Liver (tissue), 8 donors: ENCODE measurements at regions not wholly inside any gene's neighbourhood (a gene's known extent, or its start where the extent isn't known, plus 50 kb on each side); places are given as distances from the start of the nearest gene placed in this dataset.

Experiments
- DNase-seq: peaks from one replicate; pipeline ENCODE4 v3.0.0-alpha.2; 2017; ENCODE audit warnings: low spot score
- H3K27ac ChIP-seq, 2 donors: one replicate each; pipeline ENCODE4 v1.7.0; 2013; ENCODE audit warnings: inconsistent platforms in 2 of 2, low read length in 2 of 2, control low read depth in 1 of 2, low read depth in 1 of 2, mild to moderate bottlenecking in 1 of 2
- H3K27me3 ChIP-seq, 4 donors: one replicate each; pipeline versions ENCODE4 v1.6.1 to v1.7.0; 2013; ENCODE audit warnings: low read length in 3 of 4, inconsistent platforms in 1 of 4, mild to moderate bottlenecking in 1 of 4, moderate library complexity in 1 of 4; ENCODE audit not compliant: control insufficient read depth in 4 of 4, insufficient read depth in 4 of 4
- H3K36me3 ChIP-seq, 4 donors: one replicate each; pipeline versions ENCODE4 v1.6.1 to v1.7.0; 2013; ENCODE audit warnings: low read length in 3 of 4, mild to moderate bottlenecking in 3 of 4, low read depth in 1 of 4, moderate library complexity in 1 of 4; ENCODE audit not compliant: control insufficient read depth in 4 of 4, insufficient read depth in 3 of 4
- H3K4me1 ChIP-seq, 4 donors: one replicate each; pipeline versions ENCODE4 v1.6.1 to v1.7.0; 2013; ENCODE audit warnings: low read length in 3 of 4, mild to moderate bottlenecking in 3 of 4, moderate library complexity in 1 of 4; ENCODE audit not compliant: control insufficient read depth in 4 of 4, insufficient read depth in 4 of 4
- H3K4me3 ChIP-seq, 3 donors: one replicate each; pipeline versions ENCODE4 v1.6.1 to v1.7.0; 2013; ENCODE audit warnings: low read length in 3 of 3, control low read depth in 1 of 3, low read depth in 1 of 3, mild to moderate bottlenecking in 1 of 3
- H3K9ac ChIP-seq, 2 donors: one replicate each; pipeline ENCODE4 v1.7.0; 2013; ENCODE audit warnings: low read length in 2 of 2, mild to moderate bottlenecking in 2 of 2, moderate library complexity in 2 of 2, control low read depth in 1 of 2, low read depth in 1 of 2
- H3K9me3 ChIP-seq, 4 donors: one replicate each; pipeline versions ENCODE4 v1.6.1 to v1.7.0; 2013; ENCODE audit warnings: low read length in 3 of 4; ENCODE audit not compliant: control insufficient read depth in 4 of 4
- ATF3 ChIP-seq: IDR thresholded peaks from 2 replicates; pipeline ENCODE4 v1.6.1; 2016; ENCODE audit warnings: antibody characterized with exemption
- EGR1 ChIP-seq, 2 donors: IDR thresholded peaks; 2 replicates each; pipeline ENCODE4 v1.6.1; 2016 to 2018; ENCODE audit warnings: antibody characterized with exemption in 2 of 2, low read depth in 2 of 2
- FOXA1 ChIP-seq: IDR thresholded peaks from 2 replicates; pipeline ENCODE4 v1.6.1; 2016; ENCODE audit warnings: antibody characterized with exemption
- FOXA2 ChIP-seq: IDR thresholded peaks from 2 replicates; pipeline ENCODE4 v1.6.1; 2016; ENCODE audit warnings: antibody characterized with exemption
- GABPA ChIP-seq, 2 donors: IDR thresholded peaks in 1 of 2; conservative IDR thresholded peaks in 1 of 2; 2 replicates each; pipeline ENCODE4 v1.6.1; 2016; ENCODE audit warnings: antibody characterized with exemption in 2 of 2, mild to moderate bottlenecking in 1 of 2, moderate library complexity in 1 of 2
- HNF4A ChIP-seq, 2 donors: conservative IDR thresholded peaks; 2 replicates each; pipeline ENCODE4 v1.6.1; 2016; ENCODE audit warnings: antibody characterized with exemption in 2 of 2, mild to moderate bottlenecking in 2 of 2
- JUND ChIP-seq, 2 donors: IDR thresholded peaks; 2 replicates each; pipeline ENCODE4 v1.6.1; 2016; ENCODE audit warnings: antibody characterized with exemption in 2 of 2
- NR2F2 ChIP-seq: IDR thresholded peaks from 2 replicates; pipeline ENCODE4 v1.6.1; 2016; ENCODE audit warnings: antibody characterized with exemption
- RAD21 ChIP-seq, 2 donors: IDR thresholded peaks; 2 replicates each; pipeline ENCODE4 v1.6.1; 2016; ENCODE audit warnings: antibody characterized with exemption in 2 of 2, mild to moderate bottlenecking in 2 of 2
- REST ChIP-seq: IDR thresholded peaks from 2 replicates; pipeline ENCODE4 v1.6.1; 2016; ENCODE audit warnings: antibody characterized with exemption, mild to moderate bottlenecking
- RXRA ChIP-seq, 2 donors: IDR thresholded peaks; 2 replicates each; pipeline ENCODE4 v1.6.1; 2017 to 2018; ENCODE audit warnings: antibody characterized with exemption in 2 of 2, mild to moderate bottlenecking in 1 of 2
- SP1 ChIP-seq: IDR thresholded peaks from 2 replicates; pipeline ENCODE4 v1.6.1; 2018; ENCODE audit warnings: antibody characterized with exemption, mild to moderate bottlenecking
- TAF1 ChIP-seq: conservative IDR thresholded peaks from 2 replicates; pipeline ENCODE4 v1.6.1; 2016; ENCODE audit warnings: antibody characterized with exemption, mild to moderate bottlenecking
- YY1 ChIP-seq: IDR thresholded peaks from 2 replicates; pipeline ENCODE4 v1.6.1; 2016; ENCODE audit warnings: antibody characterized with exemption, mild to moderate bottlenecking
- WGBS: extraction: QIAGEN DNeasy Blood & Tissue Kit; methylation state at CpG from one replicate; pipeline ENCODE4 v1.1.7; 2013; 5-methylcytosine and 5-hydroxymethylcytosine counted together
- TF ChIP-seq, protein P1 (sequence below): fragments of 150-350 bp; IDR thresholded peaks from 2 replicates; pipeline ENCODE4 v1.5.1; 2017; ENCODE audit warnings: improper control_type of control experiment, low read depth, low read length; ENCODE audit not compliant: missing input control
- TF ChIP-seq, protein P2 (sequence below): IDR thresholded peaks from 2 replicates; pipeline ENCODE4 v1.6.1; 2016; ENCODE audit warnings: antibody characterized with exemption
- TF ChIP-seq, protein P3 (sequence below): IDR thresholded peaks from 2 replicates; pipeline ENCODE4 v1.6.1; 2016; ENCODE audit warnings: antibody characterized with exemption
- donor health status: healthy.
- donor health status: healthy.
- donor health status: healthy.
- donor health status: healthy.
- donor health status: healthy.

- TF ChIP-seq ATF3 (no peak), RAD21 (IDR thresholded peaks at IDR 0.05) (no peak)
- TF ChIP-seq, protein P1, sequence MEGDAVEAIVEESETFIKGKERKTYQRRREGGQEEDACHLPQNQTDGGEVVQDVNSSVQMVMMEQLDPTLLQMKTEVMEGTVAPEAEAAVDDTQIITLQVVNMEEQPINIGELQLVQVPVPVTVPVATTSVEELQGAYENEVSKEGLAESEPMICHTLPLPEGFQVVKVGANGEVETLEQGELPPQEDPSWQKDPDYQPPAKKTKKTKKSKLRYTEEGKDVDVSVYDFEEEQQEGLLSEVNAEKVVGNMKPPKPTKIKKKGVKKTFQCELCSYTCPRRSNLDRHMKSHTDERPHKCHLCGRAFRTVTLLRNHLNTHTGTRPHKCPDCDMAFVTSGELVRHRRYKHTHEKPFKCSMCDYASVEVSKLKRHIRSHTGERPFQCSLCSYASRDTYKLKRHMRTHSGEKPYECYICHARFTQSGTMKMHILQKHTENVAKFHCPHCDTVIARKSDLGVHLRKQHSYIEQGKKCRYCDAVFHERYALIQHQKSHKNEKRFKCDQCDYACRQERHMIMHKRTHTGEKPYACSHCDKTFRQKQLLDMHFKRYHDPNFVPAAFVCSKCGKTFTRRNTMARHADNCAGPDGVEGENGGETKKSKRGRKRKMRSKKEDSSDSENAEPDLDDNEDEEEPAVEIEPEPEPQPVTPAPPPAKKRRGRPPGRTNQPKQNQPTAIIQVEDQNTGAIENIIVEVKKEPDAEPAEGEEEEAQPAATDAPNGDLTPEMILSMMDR: no peak
- TF ChIP-seq, protein P2, sequence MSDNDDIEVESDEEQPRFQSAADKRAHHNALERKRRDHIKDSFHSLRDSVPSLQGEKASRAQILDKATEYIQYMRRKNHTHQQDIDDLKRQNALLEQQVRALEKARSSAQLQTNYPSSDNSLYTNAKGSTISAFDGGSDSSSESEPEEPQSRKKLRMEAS: no peak
These were observed 191.9 kb upstream of the DUSP10 start (continued) for GRCh38 chr1:221933814-221934213.

- DNase-seq: no peak
- no peak overlapping the region for H3K4me3 ChIP-seq
- no peak overlapping the region for H3K27ac ChIP-seq
- no peaks in the 10 kb centered on the region for H3K9me3 ChIP-seq
- H3K9ac ChIP-seq: no peak overlapping the region
- H3K27me3 ChIP-seq: no peaks in the 10 kb centered on the region
- H3K4me1 ChIP-seq: no peaks in the 10 kb centered on the region
- H3K36me3 ChIP-seq: no peaks in the 10 kb centered on the region
- TF ChIP-seq HNF4A (conservative IDR thresholded peaks at IDR 0.05) (no peak), ATF3 (no peak), YY1 (no peak), RXRA (IDR thresholded peaks at IDR 0.05) (no peak), EGR1 (IDR thresholded peaks at IDR 0.05; ENCODE audit: low read depth in 2 of 2) (no peak), FOXA1 (no peak), REST (no peak), SP1 (no peak), TAF1 (no peak), RAD21 (IDR thresholded peaks at IDR 0.05) (no peak), FOXA2 (no peak), NR2F2 (no peak), GABPA (IDR thresholded peaks at IDR 0.05 in 1 of 2, conservative IDR thresholded peaks at IDR 0.05 in 1 of 2) (no peak), JUND (IDR thresholded peaks at IDR 0.05) (no peak)
- TF ChIP-seq, protein P3, sequence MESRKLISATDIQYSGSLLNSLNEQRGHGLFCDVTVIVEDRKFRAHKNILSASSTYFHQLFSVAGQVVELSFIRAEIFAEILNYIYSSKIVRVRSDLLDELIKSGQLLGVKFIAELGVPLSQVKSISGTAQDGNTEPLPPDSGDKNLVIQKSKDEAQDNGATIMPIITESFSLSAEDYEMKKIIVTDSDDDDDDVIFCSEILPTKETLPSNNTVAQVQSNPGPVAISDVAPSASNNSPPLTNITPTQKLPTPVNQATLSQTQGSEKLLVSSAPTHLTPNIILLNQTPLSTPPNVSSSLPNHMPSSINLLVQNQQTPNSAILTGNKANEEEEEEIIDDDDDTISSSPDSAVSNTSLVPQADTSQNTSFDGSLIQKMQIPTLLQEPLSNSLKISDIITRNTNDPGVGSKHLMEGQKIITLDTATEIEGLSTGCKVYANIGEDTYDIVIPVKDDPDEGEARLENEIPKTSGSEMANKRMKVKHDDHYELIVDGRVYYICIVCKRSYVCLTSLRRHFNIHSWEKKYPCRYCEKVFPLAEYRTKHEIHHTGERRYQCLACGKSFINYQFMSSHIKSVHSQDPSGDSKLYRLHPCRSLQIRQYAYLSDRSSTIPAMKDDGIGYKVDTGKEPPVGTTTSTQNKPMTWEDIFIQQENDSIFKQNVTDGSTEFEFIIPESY: no peak
- TF ChIP-seq, protein P2: no peak
- TF ChIP-seq, protein P1: no peak
- 78% methylated on average over 4 of the region's 4 CpGs for WGBS
These were observed 184.6 kb upstream of the DUSP10 start for GRCh38 chr1:221926441-221926840.
